ENCODE measurements at regions not wholly inside any gene's neighbourhood (a gene's known extent, or its start where the extent isn't known, plus 50 kb on each side); places are given as distances from the start of the nearest gene placed in this dataset.
A peak's percentile ranks its signal among the peaks of the same experiment; 100 is the strongest.
"Not testable (repeated sequence)": the region's sequence is repeated elsewhere in the genome, so short reads cannot be mapped to it uniquely, and the experiment has no call there.

DNA sequence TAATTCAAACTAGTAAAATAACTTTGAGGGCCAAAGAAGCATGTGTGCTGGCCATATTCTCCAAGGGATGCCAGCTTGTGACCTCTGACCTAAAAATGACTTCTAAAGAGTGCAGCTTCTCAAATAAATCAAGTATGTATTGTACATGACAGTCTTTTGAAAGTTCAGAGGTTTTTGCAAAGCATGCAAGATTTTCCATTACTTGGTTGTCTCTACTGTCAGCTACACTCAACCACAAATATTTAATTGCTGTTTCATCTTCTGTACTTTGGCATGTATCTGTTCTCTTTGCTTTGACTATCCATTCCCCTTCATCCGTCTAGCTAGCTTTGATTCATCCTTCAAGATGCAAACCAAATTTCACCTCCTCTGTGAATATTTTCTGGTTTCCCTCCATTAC lies 121.9 kb upstream of the HS3ST2 start:
- Mint-ChIP-seq H3K27me3 (peaks cover 0 to 6% (median 3%) of the 10 kb centered on the region in 5 donors), H3K4me3 (no peak overlapping the region), H3K36me3 (peaks cover 0 to 1% (median 0%) of the 10 kb centered on the region in 5 donors), H3K9me3 (peaks cover 0 to 8% (median 1%) of the 10 kb centered on the region in 11 donors), H3K27ac (no peak overlapping the region), H3K4me1 (no peaks in the 10 kb centered on the region)
- Histone ChIP-seq H3K27ac (ENCODE audit: low read depth, low read length) (no peak overlapping the region), H3K36me3 (ENCODE audit: control insufficient read depth in 2 of 3, insufficient read depth in 3 of 3, low read length in 3 of 3) (no peaks in the 10 kb centered on the region), H3K4me1 (ENCODE audit: control insufficient read depth in 2 of 2, insufficient read depth in 2 of 2, low read length in 2 of 2) (no peaks in the 10 kb centered on the region), H3K9me3 (ENCODE audit: control insufficient read depth in 2 of 3, low read length in 3 of 3) (peaks cover 0 to 6% (median 0%) of the 10 kb centered on the region in 3 experiments), H3K27me3 (ENCODE audit: control insufficient read depth in 2 of 2, insufficient read depth in 2 of 2, low read length in 2 of 2) (no peaks in the 10 kb centered on the region), H3K4me3 (ENCODE audit: low read length) (no peak overlapping the region)
- no peak for ATAC-seq
- POLR2A ChIA-PET: no interaction called here
- CTCF ChIA-PET: no interaction called here
- DNase-seq: no peak
- intact Hi-C loops (cut with micrococcal nuclease): no loop called here

DNA sequence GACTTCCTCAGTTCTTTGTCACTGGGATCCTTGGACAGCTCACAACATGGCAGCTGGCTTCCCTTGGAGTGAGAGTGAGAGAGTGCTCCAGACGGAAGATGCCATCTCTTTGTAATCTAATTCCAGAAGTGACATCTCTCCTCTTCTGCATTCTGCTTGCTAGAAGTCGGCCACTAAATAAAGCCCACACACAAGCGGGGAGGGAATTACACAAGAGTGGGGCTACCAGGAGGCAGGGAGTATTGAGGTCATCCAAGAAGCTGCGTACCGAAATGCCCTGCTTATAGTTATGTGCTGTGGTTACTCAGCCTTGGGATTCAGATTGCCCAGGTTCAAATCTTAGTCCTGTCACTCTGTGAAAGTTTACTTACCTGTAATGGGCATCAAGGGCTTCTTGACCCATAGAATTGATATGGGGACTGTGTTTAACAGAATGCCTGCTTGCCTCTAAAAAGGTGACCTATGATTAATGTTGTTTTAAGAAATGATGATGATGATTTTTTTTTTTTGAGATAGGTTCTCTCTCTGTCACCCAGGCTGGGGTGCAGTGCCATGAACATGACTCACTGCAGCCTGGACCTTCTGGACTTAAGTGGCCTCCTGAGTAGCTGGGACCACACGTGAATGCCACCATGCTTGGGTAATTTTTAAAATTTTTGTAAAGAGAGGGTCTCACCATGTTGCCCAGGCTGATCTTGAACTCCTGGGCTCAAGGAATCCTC lies 120.9 kb upstream of the HS3ST2 start:
- Mint-ChIP-seq H3K27ac (no peak overlapping the region), H3K9me3 (no peaks in the 10 kb centered on the region), H3K4me3 (no peak overlapping the region), H3K27me3 (peaks cover 0 to 6% (median 2%) of the 10 kb centered on the region in 5 donors), H3K36me3 (no peaks in the 10 kb centered on the region), H3K4me1 (no peaks in the 10 kb centered on the region)
- H3K27me3 ChIP-seq (ENCODE audit: control insufficient read depth in 2 of 2, insufficient read depth in 2 of 2, low read length in 2 of 2): no peaks in the 10 kb centered on the region
- ATAC-seq (peak; percentile 6), DNase-seq (no peak)
- H3K4me1 ChIP-seq (ENCODE audit: control insufficient read depth in 2 of 2, insufficient read depth in 2 of 2, low read length in 2 of 2): no peaks in the 10 kb centered on the region
- H3K9me3 ChIP-seq (ENCODE audit: control insufficient read depth in 2 of 3, low read length in 3 of 3): no peaks in the 10 kb centered on the region
- intact Hi-C loops (cut with micrococcal nuclease): no loop called here
- no peak overlapping the region for H3K27ac ChIP-seq (ENCODE audit: low read depth, low read length)
- ChIA-PET CTCF (no interaction called here), POLR2A (no interaction called here)
- H3K4me3 ChIP-seq (ENCODE audit: low read length): no peak overlapping the region
- no peaks in the 10 kb centered on the region for H3K36me3 ChIP-seq (ENCODE audit: control insufficient read depth in 2 of 3, insufficient read depth in 3 of 3, low read length in 3 of 3)

DNA sequence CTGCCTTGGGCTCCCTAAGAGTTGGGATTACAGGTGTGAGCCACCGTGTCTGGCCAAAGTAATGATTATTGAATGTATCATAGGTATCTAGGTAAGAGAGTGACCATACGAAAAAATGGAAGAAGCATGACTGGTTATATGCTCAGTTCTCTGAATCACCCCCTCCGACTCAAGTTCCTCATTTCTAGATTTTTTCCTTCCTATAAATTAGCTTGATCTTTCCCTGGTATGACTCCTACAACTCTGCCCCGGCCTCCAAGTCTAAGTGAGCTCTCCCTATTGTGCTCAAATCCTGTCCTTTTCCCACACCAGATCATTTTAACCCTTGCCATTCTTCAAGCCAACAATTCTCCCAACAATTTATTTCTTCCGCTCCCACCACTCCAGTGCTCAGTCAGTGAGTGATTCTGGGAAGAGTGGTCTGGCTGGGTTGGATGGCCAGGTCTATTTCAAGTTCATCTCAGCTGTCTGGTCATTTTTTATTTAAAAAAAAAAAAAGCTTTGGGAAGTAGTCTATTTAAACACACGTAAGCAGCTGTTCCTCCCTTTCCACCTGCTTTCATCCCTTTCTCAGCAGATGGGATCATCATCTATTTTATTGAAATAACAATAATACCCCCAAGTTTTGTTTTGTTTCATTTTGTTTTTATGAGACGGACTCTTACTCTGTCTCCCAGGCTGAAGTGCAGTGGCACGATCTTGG lies 120.2 kb upstream of the HS3ST2 start:
- Mint-ChIP-seq H3K27ac (no peak overlapping the region), H3K9me3 (no peaks in the 10 kb centered on the region), H3K27me3 (peaks cover under 1 to 11% (median 7%) of the 10 kb centered on the region in 5 donors), H3K4me3 (no peak overlapping the region), H3K36me3 (no peaks in the 10 kb centered on the region), H3K4me1 (no peaks in the 10 kb centered on the region)
- H3K36me3 ChIP-seq (ENCODE audit: control insufficient read depth in 2 of 3, insufficient read depth in 3 of 3, low read length in 3 of 3): no peaks in the 10 kb centered on the region
- H3K27me3 ChIP-seq (ENCODE audit: control insufficient read depth in 2 of 2, insufficient read depth in 2 of 2, low read length in 2 of 2): no peaks in the 10 kb centered on the region
- H3K9me3 ChIP-seq (ENCODE audit: control insufficient read depth in 2 of 3, low read length in 3 of 3): no peaks in the 10 kb centered on the region
- ChIA-PET POLR2A (no interaction called here), CTCF (no interaction called here)
- ATAC-seq (peak; percentile 45), DNase-seq (no peak)
- no peak overlapping the region for H3K4me3 ChIP-seq (ENCODE audit: low read length)
- intact Hi-C loops (cut with micrococcal nuclease): no loop called here
- H3K27ac ChIP-seq (ENCODE audit: low read depth, low read length): no peak overlapping the region
- H3K4me1 ChIP-seq (ENCODE audit: control insufficient read depth in 2 of 2, insufficient read depth in 2 of 2, low read length in 2 of 2): no peaks in the 10 kb centered on the region

DNA sequence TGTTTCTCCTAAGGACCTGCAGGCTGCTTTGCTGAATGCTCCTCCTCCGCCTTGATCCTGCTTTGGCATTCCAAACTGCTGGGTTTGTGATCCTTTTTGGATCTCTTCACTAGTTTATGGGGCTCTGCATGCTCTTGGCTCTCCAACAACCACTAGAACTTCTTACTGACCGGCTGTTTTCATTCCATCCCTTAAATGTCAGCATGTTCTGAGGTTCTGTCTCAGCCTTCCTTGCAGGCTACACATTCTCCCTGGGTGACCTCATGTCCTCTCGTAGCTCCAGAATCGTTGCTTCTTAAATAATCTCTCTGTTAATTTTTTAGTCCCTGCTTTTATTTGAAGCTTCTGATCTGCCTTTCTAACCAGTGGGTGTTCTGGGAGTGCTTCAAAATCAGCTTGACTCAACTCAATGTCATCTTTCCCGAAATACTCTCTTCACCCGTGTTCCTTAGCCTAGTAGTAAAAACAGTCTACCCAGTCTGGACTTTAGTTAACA lies 119.0 kb upstream of the HS3ST2 start:
- Histone ChIP-seq H3K4me1 (ENCODE audit: control insufficient read depth in 2 of 2, insufficient read depth in 2 of 2, low read length in 2 of 2) (no peaks in the 10 kb centered on the region), H3K9me3 (ENCODE audit: control insufficient read depth in 2 of 3, low read length in 3 of 3) (no peaks in the 10 kb centered on the region), H3K4me3 (ENCODE audit: low read length) (no peak overlapping the region), H3K27me3 (ENCODE audit: control insufficient read depth in 2 of 2, insufficient read depth in 2 of 2, low read length in 2 of 2) (no peaks in the 10 kb centered on the region), H3K36me3 (ENCODE audit: control insufficient read depth in 2 of 3, insufficient read depth in 3 of 3, low read length in 3 of 3) (no peaks in the 10 kb centered on the region), H3K27ac (ENCODE audit: low read depth, low read length) (no peak overlapping the region)
- Mint-ChIP-seq H3K4me1 (no peaks in the 10 kb centered on the region), H3K4me3 (no peak overlapping the region), H3K27me3 (peaks cover 6 to 18% (median 15%) of the 10 kb centered on the region in 5 donors), H3K36me3 (no peaks in the 10 kb centered on the region), H3K27ac (no peak overlapping the region), H3K9me3 (peaks cover 0 to 3% (median 0%) of the 10 kb centered on the region in 11 donors)
- DNase-seq: no peak
- POLR2A ChIA-PET: no interaction called here
- no peak for ATAC-seq
- CTCF ChIA-PET: no interaction called here
- intact Hi-C loops (cut with micrococcal nuclease): no loop called here

DNA sequence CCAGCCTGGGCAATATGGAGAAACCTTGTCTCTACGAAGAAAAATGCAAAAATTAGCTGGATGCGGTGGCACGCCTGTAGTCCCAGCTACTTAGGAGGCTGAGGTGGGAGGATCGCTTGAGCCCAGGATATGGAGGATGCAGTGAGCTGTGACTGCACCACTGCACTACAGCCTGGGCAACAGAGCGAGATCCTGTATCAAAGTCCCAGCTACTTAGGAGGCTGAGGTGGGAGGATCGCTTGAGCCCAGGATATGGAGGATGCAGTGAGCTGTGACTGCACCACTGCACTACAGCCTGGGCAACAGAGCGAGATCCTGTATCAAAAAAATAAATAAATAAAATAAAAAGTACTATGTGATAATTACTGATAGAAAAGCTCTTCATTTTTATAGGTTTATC lies 118.2 kb upstream of the HS3ST2 start:
- H3K4me1 Mint-ChIP-seq; intact Hi-C loops (cut with micrococcal nuclease); H3K27ac Mint-ChIP-seq; DNase-seq; H3K36me3 Mint-ChIP-seq; H3K27ac ChIP-seq (ENCODE audit: low read depth, low read length); POLR2A ChIA-PET; H3K9me3 ChIP-seq (ENCODE audit: control insufficient read depth in 2 of 3, low read length in 3 of 3); H3K4me3 Mint-ChIP-seq; H3K27me3 ChIP-seq (ENCODE audit: control insufficient read depth in 2 of 2, insufficient read depth in 2 of 2, low read length in 2 of 2); H3K9me3 Mint-ChIP-seq; H3K4me1 ChIP-seq (ENCODE audit: control insufficient read depth in 2 of 2, insufficient read depth in 2 of 2, low read length in 2 of 2); H3K4me3 ChIP-seq (ENCODE audit: low read length); CTCF ChIA-PET; ATAC-seq; H3K36me3 ChIP-seq (ENCODE audit: control insufficient read depth in 2 of 3, insufficient read depth in 3 of 3, low read length in 3 of 3): not testable (repeated sequence)
- peaks cover 6 to 21% (median 17%) of the 10 kb centered on the region in 5 donors for H3K27me3 Mint-ChIP-seq

DNA sequence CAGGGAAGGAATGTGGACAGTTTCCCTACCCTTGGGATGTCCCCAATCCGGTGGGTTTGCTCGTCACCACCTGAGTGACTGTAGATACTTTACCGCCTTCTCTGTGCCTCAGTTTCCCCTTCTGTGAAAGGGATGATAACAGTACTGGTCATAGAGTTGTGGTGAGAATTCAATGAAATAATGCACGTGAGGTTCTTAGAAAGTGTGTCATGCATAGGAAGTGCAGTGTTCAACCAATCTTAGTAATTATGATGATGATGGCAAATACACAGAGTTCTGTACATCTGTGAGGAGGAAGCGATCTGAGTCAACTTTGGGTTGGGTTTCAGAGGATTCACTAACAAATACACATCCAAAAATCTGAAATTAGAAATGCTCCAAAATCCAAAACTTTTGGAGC lies 114.6 kb upstream of the HS3ST2 start:
- H3K36me3 ChIP-seq (ENCODE audit: control insufficient read depth in 2 of 3, insufficient read depth in 3 of 3, low read length in 3 of 3): no peaks in the 10 kb centered on the region
- no peak overlapping the region for H3K27ac ChIP-seq (ENCODE audit: low read depth, low read length)
- H3K27me3 Mint-ChIP-seq: peaks cover 6 to 42% (median 28%) of the 10 kb centered on the region in 5 donors
- CTCF ChIA-PET: no interaction called here
- H3K4me3 Mint-ChIP-seq: no peak overlapping the region
- no peak overlapping the region for H3K27ac Mint-ChIP-seq
- H3K27me3 ChIP-seq (ENCODE audit: control insufficient read depth in 2 of 2, insufficient read depth in 2 of 2, low read length in 2 of 2): no peaks in the 10 kb centered on the region
- intact Hi-C loops (cut with micrococcal nuclease): no loop called here
- no peaks in the 10 kb centered on the region for H3K9me3 ChIP-seq (ENCODE audit: control insufficient read depth in 2 of 3, low read length in 3 of 3)
- no peaks in the 10 kb centered on the region for H3K4me1 Mint-ChIP-seq
- H3K4me3 ChIP-seq (ENCODE audit: low read length): no peak overlapping the region
- POLR2A ChIA-PET: no interaction called here
- H3K9me3 Mint-ChIP-seq: peaks cover 0 to 3% (median 0%) of the 10 kb centered on the region in 11 donors
- no peaks in the 10 kb centered on the region for H3K4me1 ChIP-seq (ENCODE audit: control insufficient read depth in 2 of 2, insufficient read depth in 2 of 2, low read length in 2 of 2)
- DNase-seq (no peak), ATAC-seq (no peak)
- H3K36me3 Mint-ChIP-seq: no peaks in the 10 kb centered on the region

DNA sequence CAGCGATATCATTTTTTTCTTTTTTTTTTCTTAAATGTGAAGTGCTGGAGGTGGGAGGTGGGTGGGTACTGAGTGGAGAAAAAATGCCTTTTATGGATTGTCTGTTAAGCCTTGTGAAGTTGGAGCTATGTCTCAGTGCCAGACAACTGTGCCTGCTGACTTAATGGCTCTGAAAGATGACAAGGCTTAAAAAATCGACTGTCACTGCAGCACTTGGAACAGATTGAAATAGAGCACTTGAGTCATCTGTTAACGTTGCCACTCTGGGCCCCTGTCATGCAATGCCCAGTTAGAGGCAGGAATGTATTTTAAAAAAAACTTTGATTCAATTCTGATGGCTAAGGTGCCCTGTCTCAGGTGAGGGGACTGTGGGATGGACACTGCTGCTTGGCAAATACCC lies 108.2 kb upstream of the HS3ST2 start:
- Mint-ChIP-seq H3K27ac (no peak overlapping the region), H3K4me3 (no peak overlapping the region), H3K9me3 (peaks cover 0 to 2% (median 0%) of the 10 kb centered on the region in 11 donors), H3K27me3 (peaks cover 2 to 36% (median 32%) of the 10 kb centered on the region in 5 donors), H3K4me1 (no peaks in the 10 kb centered on the region), H3K36me3 (no peaks in the 10 kb centered on the region)
- ATAC-seq: no peak
- Histone ChIP-seq H3K4me3 (ENCODE audit: low read length) (no peak overlapping the region), H3K9me3 (ENCODE audit: control insufficient read depth in 2 of 3, low read length in 3 of 3) (no peaks in the 10 kb centered on the region), H3K36me3 (ENCODE audit: control insufficient read depth in 2 of 3, insufficient read depth in 3 of 3, low read length in 3 of 3) (no peaks in the 10 kb centered on the region), H3K4me1 (ENCODE audit: control insufficient read depth in 2 of 2, insufficient read depth in 2 of 2, low read length in 2 of 2) (no peaks in the 10 kb centered on the region), H3K27me3 (ENCODE audit: control insufficient read depth in 2 of 2, insufficient read depth in 2 of 2, low read length in 2 of 2) (peaks cover 0 to 4% of the 10 kb centered on the region in 2 donors), H3K27ac (ENCODE audit: low read depth, low read length) (no peak overlapping the region)
- CTCF ChIA-PET: no interaction called here
- no peak for DNase-seq
- POLR2A ChIA-PET: no interaction called here
- intact Hi-C loops (cut with micrococcal nuclease): no loop called here

All from naive thymus-derived CD4-positive, alpha-beta T cell (primary cell).